GM12875 (cell line): ENCODE measurements at regions not wholly inside any gene's neighbourhood (a gene's known extent, or its start where the extent isn't known, plus 50 kb on each side); places are given as distances from the start of the nearest gene placed in this dataset.

ENCODE experiments used
- H3K4me3 ChIP-seq: one replicate; pipeline ENCODE4 v1.5.1; 2011; ENCODE audit warnings: low read depth, low read length, control low read depth
- CTCF ChIP-seq: IDR thresholded peaks from 2 replicates; pipeline ENCODE4 v1.5.1; 2011; ENCODE audit warnings: low read depth, mild to moderate bottlenecking, control low read depth, inconsistent platforms, low read length, moderate library complexity, borderline replicate concordance; ENCODE audit not compliant: insufficient read depth

- H3K4me3 ChIP-seq, result no peak overlapping the region
- no peak for TF ChIP-seq CTCF
Observed at GRCh38 chr3:126266850-126267168, 86.4 kb upstream of the ALDH1L1 start.

- TF ChIP-seq CTCF, result no peak
- no peak overlapping the region for H3K4me3 ChIP-seq
Observed at GRCh38 chr3:126266291-126266840, 86.0 kb upstream of the ALDH1L1 start.

GRCh38 chr3:126264952-126265351 lies 84.6 kb upstream of the ALDH1L1 start:
- no peak for TF ChIP-seq CTCF
- no peak overlapping the region for H3K4me3 ChIP-seq

DNA sequence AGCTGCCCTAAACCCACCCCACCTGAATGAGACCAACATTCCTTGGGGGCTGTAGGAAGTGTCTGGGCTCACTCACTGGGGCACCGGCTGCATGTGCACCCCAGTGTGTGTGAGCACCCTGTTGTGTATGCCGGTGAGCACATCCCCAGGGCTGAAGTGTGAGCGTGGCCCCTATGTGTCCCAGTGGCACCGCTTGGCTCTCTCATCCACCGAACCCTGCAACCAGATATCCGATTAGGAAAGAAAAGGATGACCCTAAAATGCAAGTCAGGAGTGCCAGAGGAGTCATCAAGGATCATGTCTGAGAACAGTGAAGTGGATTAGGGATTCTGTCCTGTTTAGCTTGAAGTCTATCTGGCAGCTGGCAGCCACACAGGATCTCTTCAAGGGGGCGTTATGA lies 84.0 kb upstream of the ALDH1L1 start:
- no peak for TF ChIP-seq CTCF
- no peak overlapping the region for H3K4me3 ChIP-seq

DNA sequence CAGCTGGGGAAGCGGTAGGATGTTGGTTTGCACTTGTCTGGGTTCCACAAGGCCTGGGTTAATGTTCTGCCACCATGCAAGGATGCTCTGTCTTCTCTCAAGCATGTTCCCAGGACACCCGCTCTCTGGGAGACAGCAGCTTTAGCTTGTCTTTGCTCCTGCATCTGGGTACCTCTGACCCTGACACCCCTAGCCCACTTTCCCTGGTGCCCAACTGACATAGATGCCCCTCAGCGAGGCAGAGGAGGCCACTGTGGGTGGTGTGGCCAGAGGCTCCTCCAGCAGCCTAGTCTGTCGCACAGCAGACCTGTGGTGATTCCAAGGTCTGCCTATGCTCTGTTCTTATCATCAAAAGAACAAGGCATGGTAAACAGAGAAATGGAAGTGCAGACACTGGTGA lies 83.6 kb upstream of the ALDH1L1 start:
- TF ChIP-seq CTCF, result no peak
- no peak overlapping the region for H3K4me3 ChIP-seq

GRCh38 chr3:126263539-126263938 lies 83.2 kb upstream of the ALDH1L1 start:
- H3K4me3 ChIP-seq, result no peak overlapping the region
- no peak for TF ChIP-seq CTCF

- TF ChIP-seq CTCF, result no peak
- no peak overlapping the region for H3K4me3 ChIP-seq
Observed at GRCh38 chr3:126262227-126262626, 81.8 kb upstream of the ALDH1L1 start.
